Upper lobe of left lung (tissue), 6 donors: ENCODE measurements at regions not wholly inside any gene's neighbourhood (a gene's known extent, or its start where the extent isn't known, plus 50 kb on each side); places are given as distances from the start of the nearest gene placed in this dataset.

ENCODE experiments used
- ATAC-seq, 2 donors: fragments of 200-7000 bp; cut with Tn5 transposase; one replicate each; pipeline ENCODE4 v1.9.1; 2022; ENCODE audit warnings: mild to moderate bottlenecking in 2 of 2, moderate library complexity in 2 of 2; ENCODE audit not compliant: low FRiP score in 2 of 2
- DNase-seq, 2 donors: peaks; one replicate each; pipeline ENCODE4 v3.0.0-alpha.2; 2019 to 2020
- H3K27ac ChIP-seq, 4 donors: fragments of 200-600 bp; sonication (generic); one replicate each; pipeline ENCODE4 v1.5.1; 2016 to 2019
- H3K27me3 ChIP-seq, 4 donors: fragments of 200-600 bp; sonication (generic); one replicate each; pipeline ENCODE4 v1.5.1; 2017 to 2019
- H3K36me3 ChIP-seq, 4 donors: fragments of 200-600 bp; sonication (generic); one replicate each; pipeline ENCODE4 v1.5.1; 2016 to 2019
- H3K4me1 ChIP-seq, 4 donors: fragments of 200-600 bp; sonication (generic); one replicate each; pipeline ENCODE4 v1.5.1; 2018 to 2019
- H3K4me3 ChIP-seq, 4 donors: fragments of 200-600 bp; sonication (generic); one replicate each; pipeline ENCODE4 v1.5.1; 2017 to 2019; ENCODE audit warnings: mild to moderate bottlenecking in 2 of 4, moderate library complexity in 1 of 4
- H3K9me3 ChIP-seq, 4 donors: fragments of 200-600 bp; sonication (generic); one replicate each; pipeline ENCODE4 v1.5.1; 2018 to 2019
- EP300 ChIP-seq, 4 donors: sonication (generic); formaldehyde crosslinking; IDR thresholded peaks; one replicate each; pipeline ENCODE4 v1.5.1; 2017; ENCODE audit warnings: antibody characterized with exemption in 4 of 4, control low read depth in 2 of 4
- POLR2A ChIP-seq, 4 donors: fragments of 450-650 bp; IDR thresholded peaks; one replicate each; pipeline ENCODE4 v1.5.1; 2016 to 2017; ENCODE audit warnings: antibody characterized with exemption in 4 of 4, mild to moderate bottlenecking in 2 of 4
- POLR2AphosphoS5 ChIP-seq, 2 donors: sonication (generic); formaldehyde crosslinking; IDR thresholded peaks; one replicate each; pipeline ENCODE4 v1.5.1; 2017; ENCODE audit warnings: antibody characterized with exemption in 2 of 2
- WGBS, 2 donors: methylation state at CpG; one replicate each; pipeline ENCODE4 v1.1.5; 2017 to 2018; 5-methylcytosine and 5-hydroxymethylcytosine counted together
- TF ChIP-seq, protein P1 (sequence below), 6 experiments: fragments of 450-650 bp in 4 of 6; fragments of 200-600 bp in 2 of 6; sonication (generic) in 2 of 6; IDR thresholded peaks; one replicate each; pipeline ENCODE4 v1.5.1; 2016 to 2019; ENCODE audit warnings: antibody characterized with exemption in 6 of 6
- donor health status: DM: no; HTN: no; CAD: no; lungs with moderate emphysema.
- donor health status: DM: no; HTN: yes; CAD: no; lungs with severe emphysema.

DNA sequence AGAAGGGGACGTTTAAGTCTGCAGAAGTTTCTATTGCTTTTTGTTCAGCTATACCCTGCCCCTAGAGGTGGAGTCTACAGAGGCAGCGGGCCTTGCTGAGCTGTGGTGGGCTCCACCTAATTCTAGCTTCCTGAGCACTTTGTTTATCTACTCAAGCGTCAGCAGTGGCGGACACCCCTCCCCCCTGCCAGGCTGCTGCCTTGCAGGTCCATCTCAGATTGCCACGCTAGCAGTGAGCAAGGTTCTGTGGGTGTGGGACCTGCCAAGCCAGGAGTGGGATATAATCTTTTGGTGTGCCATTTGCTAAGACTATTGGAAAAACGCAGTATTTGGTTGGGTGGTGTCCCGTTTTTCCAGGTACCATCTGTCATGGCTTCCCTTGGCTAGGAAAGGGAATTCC, 147.3 kb upstream of the PRPS1L1 start:
- peak in 1 of 2 donors; percentile 32 for DNase-seq
- Histone ChIP-seq H3K4me3 (no peak overlapping the region), H3K27ac (no peak overlapping the region), H3K4me1 (no peaks in the 10 kb centered on the region), H3K27me3 (no peaks in the 10 kb centered on the region), H3K9me3 (no peaks in the 10 kb centered on the region), H3K36me3 (no peaks in the 10 kb centered on the region)
- ATAC-seq: no peak
- TF ChIP-seq POLR2AphosphoS5 (IDR thresholded peaks at IDR 0.05) (no peak), POLR2A (IDR thresholded peaks at IDR 0.05) (no peak), EP300 (IDR thresholded peaks at IDR 0.05) (no peak)
- TF ChIP-seq, protein P1, sequence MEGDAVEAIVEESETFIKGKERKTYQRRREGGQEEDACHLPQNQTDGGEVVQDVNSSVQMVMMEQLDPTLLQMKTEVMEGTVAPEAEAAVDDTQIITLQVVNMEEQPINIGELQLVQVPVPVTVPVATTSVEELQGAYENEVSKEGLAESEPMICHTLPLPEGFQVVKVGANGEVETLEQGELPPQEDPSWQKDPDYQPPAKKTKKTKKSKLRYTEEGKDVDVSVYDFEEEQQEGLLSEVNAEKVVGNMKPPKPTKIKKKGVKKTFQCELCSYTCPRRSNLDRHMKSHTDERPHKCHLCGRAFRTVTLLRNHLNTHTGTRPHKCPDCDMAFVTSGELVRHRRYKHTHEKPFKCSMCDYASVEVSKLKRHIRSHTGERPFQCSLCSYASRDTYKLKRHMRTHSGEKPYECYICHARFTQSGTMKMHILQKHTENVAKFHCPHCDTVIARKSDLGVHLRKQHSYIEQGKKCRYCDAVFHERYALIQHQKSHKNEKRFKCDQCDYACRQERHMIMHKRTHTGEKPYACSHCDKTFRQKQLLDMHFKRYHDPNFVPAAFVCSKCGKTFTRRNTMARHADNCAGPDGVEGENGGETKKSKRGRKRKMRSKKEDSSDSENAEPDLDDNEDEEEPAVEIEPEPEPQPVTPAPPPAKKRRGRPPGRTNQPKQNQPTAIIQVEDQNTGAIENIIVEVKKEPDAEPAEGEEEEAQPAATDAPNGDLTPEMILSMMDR (IDR thresholded peaks at IDR 0.05): no peak
- 86 to 88% methylated on average over 5 to 7 of the region's 7 CpGs for WGBS, 2 donors

DNA sequence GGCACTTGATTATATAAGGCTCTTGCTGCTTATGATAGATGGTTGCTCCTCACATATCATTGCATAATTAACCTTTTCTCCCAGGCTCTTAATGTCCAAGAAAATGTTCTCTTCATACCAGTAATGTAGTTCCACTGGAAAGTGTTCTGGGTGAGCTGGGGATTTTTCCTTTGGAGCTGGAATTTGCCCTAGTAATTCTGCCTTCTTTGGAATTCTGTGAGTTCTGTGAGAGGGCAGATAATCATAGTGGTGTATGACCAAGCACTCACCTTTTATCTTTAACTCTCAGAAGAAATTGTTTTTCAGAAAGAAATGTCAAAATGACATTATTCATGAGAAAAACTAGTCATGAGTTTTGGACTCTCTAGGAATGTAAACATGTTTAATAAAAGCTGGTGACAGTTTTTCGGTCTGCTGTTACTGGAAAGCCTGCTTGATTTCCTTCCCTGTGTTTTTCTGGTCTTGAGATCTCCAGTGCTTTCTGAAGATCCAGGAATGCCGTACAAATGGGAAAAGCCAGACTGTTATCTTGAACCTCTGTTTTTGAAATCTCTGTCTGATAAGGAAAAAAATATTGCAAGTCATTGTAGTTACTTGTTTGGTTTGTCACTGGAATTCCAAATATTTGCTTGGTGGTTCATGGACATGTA, 148.3 kb upstream of the PRPS1L1 start:
- ATAC-seq (no peak), DNase-seq (no peak)
- no peaks in the 10 kb centered on the region for H3K4me1 ChIP-seq
- H3K4me3 ChIP-seq: no peak overlapping the region
- TF ChIP-seq EP300 (IDR thresholded peaks at IDR 0.05) (no peak), POLR2AphosphoS5 (IDR thresholded peaks at IDR 0.05) (no peak), POLR2A (IDR thresholded peaks at IDR 0.05) (no peak)
- TF ChIP-seq, protein P1 (IDR thresholded peaks at IDR 0.05): no peak
- H3K36me3 ChIP-seq: no peaks in the 10 kb centered on the region
- H3K27me3 ChIP-seq: no peaks in the 10 kb centered on the region
- no peaks in the 10 kb centered on the region for H3K9me3 ChIP-seq
- 35 to 36% methylated on average over 2 of the region's 2 CpGs for WGBS, 2 donors
- no peak overlapping the region for H3K27ac ChIP-seq

DNA sequence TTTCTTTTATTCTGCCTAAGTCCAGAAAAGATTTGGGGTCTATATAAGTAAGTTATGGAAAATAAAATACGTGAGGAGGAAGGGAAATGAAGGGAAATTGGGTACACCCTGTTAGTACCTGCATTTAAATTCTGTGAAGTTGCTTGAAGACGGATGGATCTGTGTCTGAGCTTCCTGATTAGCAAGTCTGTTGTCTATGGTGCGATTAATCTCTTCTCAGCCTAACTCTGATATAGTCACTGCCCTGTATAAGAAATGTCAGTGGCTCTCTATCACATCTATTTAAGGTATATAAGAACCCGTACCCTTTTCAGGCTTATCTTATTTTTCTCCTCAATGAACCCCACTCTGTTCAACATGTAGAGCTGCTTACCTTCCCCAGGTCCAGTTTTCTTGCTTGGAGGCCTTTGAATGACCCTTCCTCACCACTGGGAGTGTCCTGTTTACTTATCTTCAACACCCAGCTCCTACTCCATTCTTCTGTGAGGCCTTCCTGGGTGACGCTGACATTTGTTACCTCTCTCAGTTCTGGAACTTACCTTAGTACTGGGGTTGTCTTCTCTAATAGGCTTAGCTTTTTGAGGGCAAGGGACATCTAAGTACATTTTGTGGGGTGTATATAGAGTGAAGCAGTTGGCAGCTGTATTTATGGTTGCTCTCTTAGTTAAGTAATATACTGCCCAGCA, 149.6 kb upstream of the PRPS1L1 start:
- peak overlapping the region in 1 of 4 donors; percentile 66 for H3K27ac ChIP-seq

DNA sequence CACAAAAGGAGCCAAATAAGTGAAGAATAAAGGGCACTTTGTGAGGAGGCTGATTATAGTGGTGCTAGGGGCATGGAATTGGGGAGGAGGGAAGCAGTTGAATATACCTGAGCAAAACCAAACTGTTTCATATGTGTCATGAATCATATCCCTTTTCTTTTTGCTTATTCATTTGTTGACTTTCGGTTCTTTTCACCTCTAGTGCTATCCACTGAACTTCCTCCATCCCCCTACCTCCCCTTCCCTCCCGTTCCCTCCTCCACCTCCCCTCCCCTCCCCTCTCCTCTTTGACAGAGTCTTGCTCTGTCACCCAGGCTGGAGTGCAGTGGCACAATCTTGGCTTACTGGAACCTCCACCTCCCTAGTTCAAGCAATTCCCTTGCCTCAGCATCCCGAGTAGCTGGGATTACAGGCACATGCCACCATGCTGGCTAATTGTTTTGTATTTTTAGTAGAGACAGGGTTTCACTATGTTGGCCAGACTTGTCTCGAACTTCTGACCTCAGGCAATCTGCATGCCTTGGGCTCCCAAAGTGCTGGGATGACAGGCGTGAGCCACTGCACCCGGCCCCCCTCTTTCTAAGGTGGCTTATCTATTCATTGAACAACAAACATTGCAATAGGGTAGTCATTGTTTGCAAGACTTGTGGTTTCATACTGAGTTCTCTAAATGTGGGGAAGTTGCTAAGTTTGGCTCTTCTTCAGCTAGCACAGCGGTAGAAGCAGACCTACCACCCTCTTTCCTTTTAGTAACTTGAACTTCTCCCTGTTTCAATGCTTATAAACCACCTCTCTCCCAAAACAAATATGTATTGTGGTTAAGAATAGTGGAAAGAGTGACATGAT, 150.4 kb upstream of the PRPS1L1 start:
- peak overlapping the region; percentile 43 to 66 (median 46) for H3K27ac ChIP-seq
- 40 to 62% methylated on average over 7 of the region's 7 CpGs for WGBS, 2 donors
- peak; percentile 76 to 86 for ATAC-seq

More for the DNA sequence above, 149.6 kb upstream of the PRPS1L1 start:
- H3K4me1 ChIP-seq: no peaks in the 10 kb centered on the region
- no peaks in the 10 kb centered on the region for H3K36me3 ChIP-seq
- ATAC-seq (peak in 1 of 2 donors; percentile 34), DNase-seq (no peak)
- H3K9me3 ChIP-seq: no peaks in the 10 kb centered on the region
- 80 to 85% methylated on average over 5 of the region's 5 CpGs for WGBS, 2 donors
- TF ChIP-seq POLR2AphosphoS5 (IDR thresholded peaks at IDR 0.05) (no peak), EP300 (IDR thresholded peaks at IDR 0.05) (no peak), POLR2A (IDR thresholded peaks at IDR 0.05) (no peak)
- TF ChIP-seq, protein P1 (IDR thresholded peaks at IDR 0.05): no peak
- no peaks in the 10 kb centered on the region for H3K27me3 ChIP-seq
- no peak overlapping the region for H3K4me3 ChIP-seq

More for the DNA sequence above, 150.4 kb upstream of the PRPS1L1 start:
- H3K4me3 ChIP-seq: no peak overlapping the region
- H3K27me3 ChIP-seq: no peaks in the 10 kb centered on the region
- no peaks in the 10 kb centered on the region for H3K36me3 ChIP-seq
- no peaks in the 10 kb centered on the region for H3K4me1 ChIP-seq
- no peak for TF ChIP-seq EP300 (IDR thresholded peaks at IDR 0.05)
- TF ChIP-seq, protein P1 (IDR thresholded peaks at IDR 0.05): no peak
- TF ChIP-seq POLR2A (IDR thresholded peaks at IDR 0.05): no peak
- TF ChIP-seq POLR2AphosphoS5 (IDR thresholded peaks at IDR 0.05): no peak
- no peak for DNase-seq
- H3K9me3 ChIP-seq: no peaks in the 10 kb centered on the region
